NCI-H2171 (cell line): ENCODE measurements at regions not wholly inside any gene's neighbourhood (a gene's known extent, or its start where the extent isn't known, plus 50 kb on each side); places are given as distances from the start of the nearest gene placed in this dataset.

Source experiments
- DNase-seq: peaks from one replicate; lab custom pipeline; 2025; lab: John Stamatoyannopoulos, UW

DNA sequence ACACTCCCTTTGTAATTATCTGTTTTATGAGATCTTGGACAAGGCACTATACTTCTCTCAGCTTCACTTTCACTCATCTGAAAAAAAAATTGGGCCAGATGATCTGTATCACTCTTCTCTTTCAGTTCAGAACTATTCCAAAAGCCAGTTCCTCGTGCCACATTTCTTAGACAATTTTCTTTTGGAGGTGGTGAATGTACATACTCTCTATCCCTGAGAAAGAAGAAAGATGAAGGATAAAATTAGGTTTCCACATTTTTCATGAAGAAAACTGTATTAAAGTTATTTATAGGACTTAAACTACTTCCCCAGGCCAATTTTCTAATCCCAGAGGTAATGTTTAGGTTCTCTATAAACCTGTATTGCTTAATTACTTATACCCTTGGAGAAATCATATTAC, 171.6 kb downstream of the SLC6A15 start:
- DNase-seq: no peak

- DNase-seq: no peak
These were observed 172.0 kb downstream of the SLC6A15 start for GRCh38 chr12:84740602-84741001.

DNA sequence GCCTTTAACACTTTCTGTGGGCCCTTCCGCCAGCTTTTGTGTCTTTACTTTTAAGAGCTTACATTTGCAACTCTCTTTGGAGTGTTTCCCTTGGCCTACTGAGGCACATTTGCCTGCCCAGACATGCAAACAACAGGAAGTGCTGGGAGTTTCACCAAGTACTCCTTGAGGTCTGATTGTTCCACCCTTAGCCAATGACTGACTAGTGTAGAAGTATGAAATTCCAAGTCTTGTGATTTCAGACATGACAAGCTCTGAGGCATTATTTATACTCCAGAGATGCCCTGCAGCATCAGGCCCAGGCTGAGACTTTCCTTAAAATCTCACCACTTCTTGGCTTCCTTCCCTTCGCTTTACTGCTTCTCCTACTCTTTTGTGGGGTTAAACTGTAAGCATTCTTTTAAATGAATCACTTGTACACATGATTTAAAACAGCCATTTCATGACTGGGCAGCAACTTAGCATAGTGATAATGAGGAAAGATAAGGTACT, 174.1 kb downstream of the SLC6A15 start:
- no peak for DNase-seq

DNA sequence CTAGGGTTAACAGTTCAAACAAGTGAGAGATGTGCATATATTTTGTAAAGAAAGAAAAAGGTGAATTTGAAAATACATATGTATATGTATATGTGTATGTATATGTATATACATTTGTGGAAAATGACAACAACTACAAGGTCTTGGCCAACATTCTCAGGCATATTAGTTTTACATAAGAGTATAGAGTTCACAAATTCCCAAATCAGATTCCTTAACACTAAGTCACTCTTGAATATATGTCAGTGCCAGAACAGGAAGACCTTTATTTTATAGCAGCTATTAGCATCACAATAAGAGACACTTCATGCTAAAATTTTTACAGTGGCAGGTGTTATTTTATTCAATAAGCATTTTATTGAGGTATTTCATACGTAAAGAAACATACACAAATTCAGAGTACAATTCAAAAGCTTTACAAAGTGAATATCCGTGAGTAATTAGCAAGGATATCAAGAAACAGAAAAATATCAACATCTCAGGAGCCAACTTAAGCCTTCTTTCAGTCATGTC, 179.7 kb downstream of the SLC6A15 start:
- DNase-seq: no peak

DNA sequence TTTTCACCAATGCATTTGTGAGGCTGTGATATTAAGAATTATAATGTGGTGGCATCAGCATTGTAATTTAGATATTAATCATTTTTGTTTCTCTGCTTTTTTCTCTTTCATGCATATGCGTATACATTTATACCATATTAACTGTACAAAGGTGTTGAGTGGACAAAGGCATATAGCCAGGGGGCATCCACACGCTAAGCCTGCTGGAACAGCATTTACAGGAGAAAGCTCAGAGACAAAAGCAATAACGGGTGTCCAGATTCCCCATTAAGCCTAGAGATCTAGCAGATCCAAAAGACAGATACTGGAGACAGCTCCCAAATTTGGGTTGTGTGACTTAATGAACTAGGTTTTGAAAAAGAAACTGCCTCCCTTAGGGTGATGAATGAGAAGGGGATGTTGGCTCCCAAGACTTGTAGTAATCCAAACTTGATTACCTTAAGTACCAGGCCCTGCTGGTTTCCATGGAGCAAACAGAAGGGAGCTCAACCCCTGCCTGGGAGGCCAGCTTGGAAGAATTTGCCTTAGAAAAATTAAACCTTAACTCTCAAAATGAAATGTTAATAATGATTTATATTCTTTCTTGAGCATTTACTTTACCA, 181.9 kb downstream of the SLC6A15 start:
- no peak for DNase-seq

GRCh38 chr12:84727961-84728360, 184.6 kb downstream of the SLC6A15 start:
- DNase-seq: no peak

DNA sequence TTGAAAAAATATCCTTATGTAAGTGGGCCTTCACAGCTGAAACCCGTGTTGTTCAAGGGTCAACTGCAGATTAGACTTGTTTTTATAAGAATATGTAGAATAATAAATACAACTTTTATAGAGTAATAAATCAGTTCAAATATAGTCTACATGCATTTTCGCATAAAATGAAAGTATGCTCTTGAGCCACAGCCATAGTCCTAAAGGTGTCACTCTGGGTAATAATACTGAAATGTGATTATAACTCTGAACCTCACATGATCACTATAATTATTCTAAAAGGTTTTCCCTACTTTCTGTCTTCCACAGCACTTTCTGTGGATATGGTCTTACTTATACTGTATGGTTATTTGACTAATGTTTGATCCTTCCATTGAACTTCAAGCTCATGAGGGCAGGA, 185.8 kb downstream of the SLC6A15 start:
- DNase-seq: no peak

DNA sequence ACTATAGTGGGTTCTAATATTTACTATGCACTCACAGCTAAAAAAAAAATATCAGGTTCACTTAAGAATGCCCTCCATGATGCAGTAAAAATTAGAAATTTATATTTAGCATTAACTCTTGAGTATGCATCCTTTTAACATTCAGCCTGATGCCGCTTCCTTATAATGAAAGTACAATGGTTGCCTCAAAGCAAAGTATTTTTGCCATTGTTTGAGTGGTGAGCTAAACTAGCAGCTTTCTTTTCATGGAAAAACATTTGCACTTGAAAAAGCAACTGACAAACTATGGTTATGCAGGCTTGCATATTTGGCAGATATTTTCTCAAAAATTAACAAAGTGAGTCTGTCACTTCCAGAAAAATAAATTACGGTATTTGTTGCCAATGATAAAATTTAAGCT, 188.6 kb downstream of the SLC6A15 start:
- DNase-seq: no peak

DNA sequence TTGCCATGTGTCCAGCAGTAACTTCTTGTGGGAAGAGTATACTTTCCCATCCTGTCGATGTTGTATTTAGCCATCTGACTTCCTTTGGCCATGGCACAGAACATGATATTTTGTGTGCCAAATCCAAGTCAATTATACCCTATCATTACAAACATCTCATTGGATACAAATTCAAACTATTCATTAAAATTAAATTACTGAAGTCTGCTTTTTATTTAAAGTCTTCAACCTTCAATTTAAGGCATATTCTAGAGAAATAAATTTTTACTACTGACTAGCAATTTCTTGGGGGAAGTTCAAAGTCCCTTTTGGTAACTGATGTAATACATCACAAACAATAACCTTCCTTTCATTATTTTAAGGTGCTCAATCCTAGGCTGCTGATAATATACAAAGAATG, 192.6 kb downstream of the SLC6A15 start:
- no peak for DNase-seq

DNA sequence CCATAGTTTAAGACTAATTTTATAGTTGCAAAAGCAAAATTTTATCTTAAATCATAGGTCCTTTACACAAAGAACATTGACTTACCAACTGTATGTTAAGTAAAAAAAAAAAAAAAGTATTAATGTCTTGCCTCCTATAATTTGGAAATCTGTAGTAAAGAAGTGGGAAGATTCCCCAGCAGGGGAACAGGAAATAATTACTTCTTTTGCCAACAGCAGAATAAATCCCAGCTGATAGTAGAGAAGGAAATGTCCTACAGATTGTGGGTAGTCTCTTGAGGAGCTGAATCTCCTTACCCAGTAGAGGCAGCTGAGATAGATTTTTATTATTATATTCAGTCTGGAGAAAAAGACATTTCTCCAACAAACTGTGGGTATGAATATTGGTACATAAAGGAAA, 193.7 kb downstream of the SLC6A15 start:
- no peak for DNase-seq

GRCh38 chr12:84712747-84713146, 199.9 kb downstream of the SLC6A15 start:
- no peak for DNase-seq

DNA sequence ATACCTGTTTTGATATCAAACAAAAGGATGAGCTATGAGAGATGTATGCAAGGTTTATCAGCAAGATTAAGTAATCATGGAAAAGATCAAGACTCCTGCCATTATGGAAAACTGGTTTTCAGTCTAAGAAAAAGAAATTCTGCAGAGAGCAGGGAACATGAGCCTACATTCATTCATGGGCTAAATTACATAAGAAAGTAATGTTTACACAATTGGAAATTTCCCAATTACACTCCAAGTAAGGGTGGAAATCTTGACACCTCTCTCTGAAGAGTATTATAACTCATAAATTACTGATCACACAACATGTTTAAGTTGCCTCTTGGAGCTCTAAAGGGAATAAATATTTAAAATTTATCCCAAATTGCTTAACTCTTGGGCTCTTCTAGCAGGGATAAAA, 206.2 kb downstream of the SLC6A15 start:
- DNase-seq: no peak

DNA sequence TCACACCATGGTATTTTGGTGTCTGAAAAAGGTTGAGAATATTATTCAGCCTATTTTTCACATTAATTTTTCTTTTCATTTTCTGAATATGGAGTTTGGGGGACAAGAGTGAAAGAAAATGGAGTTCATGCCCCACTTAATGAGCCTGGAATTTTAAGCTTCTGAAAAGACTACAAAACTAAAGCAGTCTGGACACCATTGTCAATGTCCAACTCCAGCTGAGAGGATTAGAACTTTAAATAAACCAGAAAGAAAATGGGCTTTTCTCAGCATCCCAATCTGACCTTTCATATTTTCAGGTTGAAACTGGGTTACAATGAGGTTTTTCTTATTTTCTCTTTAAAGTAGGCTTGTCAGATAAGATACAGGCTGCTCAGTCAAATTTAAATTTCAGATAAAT, 207.7 kb downstream of the SLC6A15 start:
- no peak for DNase-seq

DNA sequence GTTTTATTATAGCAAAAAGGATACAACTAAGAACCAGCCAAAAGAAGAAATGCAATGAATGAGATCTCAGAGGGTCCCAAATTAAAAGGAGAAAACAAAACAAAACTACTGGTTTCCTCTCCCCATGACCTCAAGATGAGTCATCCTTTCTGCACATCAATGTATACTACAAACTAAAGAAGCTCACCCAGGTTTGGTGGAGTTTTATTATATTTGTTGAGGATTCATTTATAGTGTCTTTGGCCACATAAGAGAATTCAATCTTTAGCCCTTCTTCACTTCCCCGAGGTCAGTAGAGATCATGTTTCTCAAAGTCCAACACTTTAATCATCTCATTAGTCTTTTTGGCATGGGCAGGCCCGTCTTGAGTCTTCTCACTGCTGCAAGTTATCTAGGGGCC, 210.6 kb downstream of the SLC6A15 start:
- no peak for DNase-seq

GRCh38 chr12:84701041-84701440, 211.6 kb downstream of the SLC6A15 start:
- peak; percentile 28 for DNase-seq

- no peak for DNase-seq
These were observed 213.8 kb downstream of the SLC6A15 start for GRCh38 chr12:84698576-84699333.

GRCh38 chr12:84696908-84697540, 215.6 kb downstream of the SLC6A15 start:
- DNase-seq: no peak

- DNase-seq: no peak
These were observed 216.3 kb downstream of the SLC6A15 start for GRCh38 chr12:84696281-84696680.

DNA sequence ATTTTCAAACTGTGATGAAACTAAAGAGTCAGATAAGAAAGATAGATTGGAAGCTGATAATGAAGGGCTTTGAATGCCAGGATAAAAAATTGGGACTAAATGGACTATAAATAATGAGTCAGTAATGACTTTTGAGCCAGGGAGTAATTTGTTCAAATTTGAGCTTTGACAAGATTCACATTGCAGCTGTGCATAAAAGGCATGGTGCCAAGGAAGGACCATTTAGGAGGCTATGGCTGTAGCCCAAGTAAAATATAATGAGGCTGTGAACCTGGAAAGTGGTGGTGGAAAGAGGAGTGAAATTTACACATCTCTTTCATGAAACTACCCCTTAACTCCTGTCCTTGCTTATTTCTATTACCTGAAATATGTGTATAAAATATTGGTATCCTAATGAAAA, 218.5 kb downstream of the SLC6A15 start:
- DNase-seq: peak; percentile 34

GRCh38 chr12:84692071-84692470, 220.5 kb downstream of the SLC6A15 start:
- DNase-seq: no peak

GRCh38 chr12:84691266-84691665, 221.3 kb downstream of the SLC6A15 start:
- no peak for DNase-seq

DNA sequence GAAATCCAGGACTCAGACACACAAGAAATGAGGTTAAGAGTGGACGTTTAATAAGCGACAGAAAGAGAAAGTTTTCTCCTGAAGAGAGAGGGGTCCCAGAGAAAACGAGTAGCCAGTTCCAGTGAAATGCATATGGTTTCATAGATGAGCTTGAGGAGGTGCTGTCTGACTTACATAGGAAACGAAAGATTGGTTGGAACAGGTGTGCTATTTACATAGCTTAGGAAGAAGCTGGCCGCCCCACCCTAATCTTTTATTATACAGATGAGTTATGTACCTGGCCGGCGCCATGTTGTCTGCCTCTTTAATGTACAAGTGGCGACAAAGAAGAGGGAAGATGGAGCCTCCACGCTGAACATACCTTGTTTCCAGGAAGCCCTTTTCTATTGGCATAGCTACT, 223.0 kb downstream of the SLC6A15 start:
- no peak for DNase-seq

GRCh38 chr12:84685379-84685778, 227.2 kb downstream of the SLC6A15 start:
- no peak for DNase-seq
